OCI-LY7 (cell line): ENCODE measurements at regions not wholly inside any gene's neighbourhood (a gene's known extent, or its start where the extent isn't known, plus 50 kb on each side); places are given as distances from the start of the nearest gene placed in this dataset.

Source experiments
- BruUV-seq: library from RNA; stranded (reverse); fragments of 400-500 nt; replicated peaks from 2 replicates; lab custom pipeline; 2021; lab: Mats Ljungman, UMichigan
- CTCF ChIA-PET: fragments of 300-600 bp; sonication (Branson Sonifier 250); formaldehyde crosslinking; loops from one replicate; lab custom pipeline; 2022; ENCODE audit warnings: antibody characterized with exemption; ENCODE audit not compliant: unreplicated experiment; lab: Charles Lee
- POLR2A ChIA-PET: fragments of 300-600 bp; sonication (Branson Sonifier 250); formaldehyde crosslinking; loops from one replicate; lab custom pipeline; 2022; ENCODE audit warnings: antibody characterized with exemption; lab: Charles Lee
- DNase-seq: peaks from one replicate; pipeline ENCODE4 v3.0.0-alpha.2; 2015; ENCODE audit warnings: low spot score
- H2AFZ ChIP-seq: fragments of 200-600 bp; sonication (generic), shearing (Covaris generic); 2 replicates; pipeline ENCODE4 v1.6.1; 2014; ENCODE audit warnings: mild to moderate bottlenecking, antibody characterized with exemption, low read length, moderate library complexity
- H3K27ac ChIP-seq: fragments of 200-600 bp; sonication (generic); 2 replicates; pipeline ENCODE4 v1.5.1; 2014; ENCODE audit warnings: mixed run types, low read depth, mild to moderate bottlenecking, moderate library complexity, low read length, inconsistent platforms; ENCODE audit not compliant: poor library complexity, severe bottlenecking
- H3K36me3 ChIP-seq: fragments of 200-600 bp; sonication (generic); 2 replicates; pipeline ENCODE4 v1.6.1; 2014; ENCODE audit warnings: mild to moderate bottlenecking, antibody characterized with exemption, low read length, moderate library complexity, mixed read lengths; ENCODE audit not compliant: insufficient read depth
- H3K4me1 ChIP-seq: fragments of 200-600 bp; sonication (generic); 2 replicates; pipeline ENCODE4 v1.5.1; 2014; ENCODE audit warnings: mild to moderate bottlenecking, low read length; ENCODE audit not compliant: insufficient read depth, poor library complexity, severe bottlenecking
- H3K4me2 ChIP-seq: fragments of 200-600 bp; sonication (generic); 2 replicates; pipeline ENCODE4 v1.6.1; 2014; ENCODE audit warnings: mild to moderate bottlenecking, low read length
- H3K4me3 ChIP-seq: fragments of 200-600 bp; sonication (generic); 2 replicates; pipeline ENCODE4 v1.5.1; 2014; ENCODE audit warnings: mild to moderate bottlenecking, low read depth, low read length; ENCODE audit not compliant: poor library complexity, severe bottlenecking
- H3K79me2 ChIP-seq: fragments of 200-600 bp; sonication (generic); 2 replicates; pipeline ENCODE4 v1.6.1; 2016; ENCODE audit warnings: low read depth, mild to moderate bottlenecking, low read length, moderate library complexity, mixed read lengths; ENCODE audit not compliant: insufficient read depth
- H3K9me2 ChIP-seq: fragments of 200-600 bp; sonication (generic); 2 replicates; pipeline ENCODE4 v1.6.1; 2016; ENCODE audit warnings: mild to moderate bottlenecking, low read length, mixed read lengths; ENCODE audit not compliant: insufficient read depth
- H3K9me3 ChIP-seq: fragments of 200-600 bp; sonication (generic); 2 replicates; pipeline ENCODE4 v1.6.1; 2014; ENCODE audit warnings: mild to moderate bottlenecking, mixed run types, low read length, mixed read lengths
- H4K20me1 ChIP-seq: fragments of 200-600 bp; sonication (generic); 2 replicates; pipeline ENCODE4 v1.6.1; 2014; ENCODE audit warnings: mild to moderate bottlenecking, antibody characterized with exemption, low read length, moderate library complexity, mixed read lengths; ENCODE audit not compliant: insufficient read depth
- EZH2phosphoT487 ChIP-seq: fragments of 200-600 bp; sonication (generic); IDR thresholded peaks from 2 replicates; pipeline ENCODE4 v1.6.1; 2018; ENCODE audit warnings: low read depth, borderline replicate concordance, mild to moderate bottlenecking, mixed run types, antibody characterized with exemption, low read length, moderate library complexity, mixed read lengths
- intact Hi-C: fragments of 100-400 bp; cut with micrococcal nuclease; formaldehyde crosslinking; loops from one replicate; pipeline ENCODE4 v1.10.0; 2022; ENCODE audit not compliant: unreplicated experiment
- TF ChIP-seq, protein P1 (sequence below): fragments of 200-600 bp; sonication (generic); conservative IDR thresholded peaks from 2 replicates; pipeline ENCODE4 v1.5.1; 2014; ENCODE audit warnings: mild to moderate bottlenecking, antibody characterized with exemption, low read length, moderate library complexity, mixed read lengths

DNA sequence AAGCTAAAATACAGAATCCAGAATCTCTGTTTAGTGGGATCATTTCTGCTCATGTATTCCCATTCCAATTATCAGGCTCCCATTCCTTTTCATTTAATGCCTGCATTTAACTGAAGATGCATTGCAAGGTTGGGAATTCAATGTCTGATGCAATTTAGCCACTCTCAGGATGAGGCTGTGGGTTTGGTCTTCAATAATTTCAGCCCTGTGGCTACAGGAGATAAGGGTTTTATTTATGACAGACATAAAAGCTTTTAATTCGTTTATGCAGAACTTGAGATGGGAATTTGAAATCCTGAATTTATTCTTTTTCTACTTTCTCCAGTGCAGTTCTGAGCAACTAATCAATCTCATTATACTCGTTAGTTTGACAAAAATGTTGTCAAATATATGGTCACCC lies 1225.9 kb downstream of the PCDH18 start:
- no peak overlapping the region for H3K27ac ChIP-seq
- no peak overlapping the region for H3K4me3 ChIP-seq
- no peaks in the 10 kb centered on the region for H4K20me1 ChIP-seq
- no peak overlapping the region for H3K4me2 ChIP-seq
- BruUV-seq, result no TSS peak
- intact Hi-C loops, result no loop called here
- no peak for DNase-seq
- H3K9me2 ChIP-seq, result no peaks in the 10 kb centered on the region
- no peaks in the 10 kb centered on the region for H3K9me3 ChIP-seq
- TF ChIP-seq EZH2phosphoT487, result no peak
- TF ChIP-seq, protein P1, sequence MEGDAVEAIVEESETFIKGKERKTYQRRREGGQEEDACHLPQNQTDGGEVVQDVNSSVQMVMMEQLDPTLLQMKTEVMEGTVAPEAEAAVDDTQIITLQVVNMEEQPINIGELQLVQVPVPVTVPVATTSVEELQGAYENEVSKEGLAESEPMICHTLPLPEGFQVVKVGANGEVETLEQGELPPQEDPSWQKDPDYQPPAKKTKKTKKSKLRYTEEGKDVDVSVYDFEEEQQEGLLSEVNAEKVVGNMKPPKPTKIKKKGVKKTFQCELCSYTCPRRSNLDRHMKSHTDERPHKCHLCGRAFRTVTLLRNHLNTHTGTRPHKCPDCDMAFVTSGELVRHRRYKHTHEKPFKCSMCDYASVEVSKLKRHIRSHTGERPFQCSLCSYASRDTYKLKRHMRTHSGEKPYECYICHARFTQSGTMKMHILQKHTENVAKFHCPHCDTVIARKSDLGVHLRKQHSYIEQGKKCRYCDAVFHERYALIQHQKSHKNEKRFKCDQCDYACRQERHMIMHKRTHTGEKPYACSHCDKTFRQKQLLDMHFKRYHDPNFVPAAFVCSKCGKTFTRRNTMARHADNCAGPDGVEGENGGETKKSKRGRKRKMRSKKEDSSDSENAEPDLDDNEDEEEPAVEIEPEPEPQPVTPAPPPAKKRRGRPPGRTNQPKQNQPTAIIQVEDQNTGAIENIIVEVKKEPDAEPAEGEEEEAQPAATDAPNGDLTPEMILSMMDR, result no peak
- no peaks in the 10 kb centered on the region for H3K36me3 ChIP-seq
- no peaks in the 10 kb centered on the region for H3K79me2 ChIP-seq
- CTCF ChIA-PET, result no interaction called here
- no peaks in the 10 kb centered on the region for H3K4me1 ChIP-seq
- H2AFZ ChIP-seq, result no peak overlapping the region
- POLR2A ChIA-PET, result no interaction called here

DNA sequence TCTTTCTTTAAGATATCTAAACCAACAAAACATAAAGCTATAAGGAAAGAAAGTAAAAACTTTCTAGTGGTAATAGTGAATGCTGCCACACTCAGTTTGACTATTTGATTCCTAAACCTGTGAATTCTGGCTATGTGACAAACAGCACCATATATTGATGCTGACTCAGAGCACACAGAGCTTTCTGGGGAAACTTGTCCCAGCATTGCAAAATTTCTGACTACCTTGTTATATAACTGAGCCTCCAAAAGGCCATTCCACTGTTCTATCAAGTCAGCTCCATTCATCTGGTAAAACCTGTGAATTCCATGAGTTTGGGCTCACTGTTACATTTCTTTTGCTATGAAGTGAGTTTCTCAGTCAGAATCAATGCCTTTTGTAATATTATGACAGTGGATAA lies 1229.7 kb downstream of the PCDH18 start:
- ChIA-PET CTCF (no interaction called here), POLR2A (interaction anchor here (0.7 kb wide), 1 partner anchor 596 kb away, joined by 3 read pairs; no protein-coding TSS in a partner anchor)
- Histone ChIP-seq H3K4me3 (no peak overlapping the region), H3K9me2 (no peaks in the 10 kb centered on the region), H3K36me3 (no peaks in the 10 kb centered on the region), H4K20me1 (no peaks in the 10 kb centered on the region), H3K4me2 (no peak overlapping the region), H2AFZ (no peak overlapping the region), H3K27ac (no peak overlapping the region), H3K79me2 (no peaks in the 10 kb centered on the region), H3K9me3 (no peaks in the 10 kb centered on the region), H3K4me1 (no peaks in the 10 kb centered on the region)
- intact Hi-C loops, result no loop called here
- DNase-seq, result no peak
- BruUV-seq, result no TSS peak
- TF ChIP-seq, protein P1, result no peak
- TF ChIP-seq EZH2phosphoT487, result no peak

DNA sequence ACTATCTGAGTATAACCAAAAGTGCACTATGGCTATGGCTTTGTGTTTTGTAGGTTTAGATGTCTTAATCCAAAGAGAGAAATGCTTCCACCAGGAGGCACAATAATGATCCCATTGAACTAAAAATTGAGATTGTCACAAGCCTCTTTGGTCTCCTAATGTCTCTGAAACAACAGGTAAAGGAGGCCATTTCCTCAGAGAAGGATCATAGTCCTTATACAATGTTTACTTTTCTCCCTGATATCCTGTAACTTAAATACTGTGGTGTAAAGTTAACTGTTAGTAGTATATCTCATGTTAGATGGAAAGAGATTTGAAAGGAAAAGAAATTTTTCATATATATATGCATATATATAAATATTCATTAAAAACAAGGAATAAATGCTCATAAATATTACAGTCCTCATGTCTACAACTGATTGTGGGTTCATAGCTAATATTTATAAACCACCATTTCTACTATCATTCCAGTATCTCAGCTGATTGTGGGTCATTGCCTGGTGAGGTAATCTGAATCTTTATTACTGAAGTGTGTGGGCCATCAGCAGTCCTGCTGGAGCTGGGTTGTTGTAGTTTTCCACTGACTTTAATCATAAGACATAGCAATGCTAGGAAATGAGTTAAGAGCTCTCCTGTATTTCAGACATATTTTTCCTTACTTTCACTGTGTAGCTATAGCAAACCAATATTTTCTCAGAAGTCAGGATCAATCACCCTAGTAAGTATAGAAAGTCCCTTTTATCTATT lies 1230.4 kb downstream of the PCDH18 start:
- ChIA-PET CTCF (no interaction called here), POLR2A (interaction anchor here (0.7 kb wide), 2 partner anchors 95 to 596 kb away, joined by 3 read pairs; no protein-coding TSS in a partner anchor)
- intact Hi-C loops, result no loop called here
- no peaks in the 10 kb centered on the region for H4K20me1 ChIP-seq
- BruUV-seq, result no TSS peak
- H3K36me3 ChIP-seq, result no peaks in the 10 kb centered on the region
- TF ChIP-seq, protein P1, result no peak
- no peaks in the 10 kb centered on the region for H3K9me2 ChIP-seq
- H2AFZ ChIP-seq, result no peak overlapping the region
- H3K4me3 ChIP-seq, result no peak overlapping the region
- no peak overlapping the region for H3K27ac ChIP-seq
- no peak overlapping the region for H3K4me2 ChIP-seq
- H3K79me2 ChIP-seq, result no peaks in the 10 kb centered on the region
- H3K9me3 ChIP-seq, result no peaks in the 10 kb centered on the region
- DNase-seq, result no peak
- H3K4me1 ChIP-seq, result no peaks in the 10 kb centered on the region
